DND-41 (cell line): ENCODE measurements at regions not wholly inside any gene's neighbourhood (a gene's known extent, or its start where the extent isn't known, plus 50 kb on each side); places are given as distances from the start of the nearest gene placed in this dataset.
"Not testable (repeated sequence)": the region's sequence is repeated elsewhere in the genome, so short reads cannot be mapped to it uniquely, and the experiment has no call there.

Experiments used
- ATAC-seq: fragments of 200-7000 bp; cut with Tn5 transposase; 3 replicates; pipeline ENCODE4 v1.9.1; 2021; ENCODE audit warnings: low read depth; ENCODE audit not compliant: insufficient read depth
- DNase-seq: peaks from one replicate; pipeline ENCODE4 v3.0.0-alpha.2; 2020
- H2AFZ ChIP-seq: 2 replicates; pipeline ENCODE4 v1.6.0; 2012; ENCODE audit warnings: low read depth, low read length
- H3K27ac ChIP-seq: 2 replicates; pipeline ENCODE4 v1.5.1; 2012; ENCODE audit warnings: low read length, inconsistent platforms
- H3K27me3 ChIP-seq: fragments of 200-600 bp; sonication (generic); 2 replicates; pipeline ENCODE4 v1.6.0; 2012; ENCODE audit warnings: low read length, mild to moderate bottlenecking, inconsistent platforms; ENCODE audit not compliant: insufficient read depth, poor library complexity
- H3K36me3 ChIP-seq: 2 replicates; pipeline ENCODE4 v1.5.1; 2012; ENCODE audit warnings: low read length, inconsistent platforms; ENCODE audit not compliant: insufficient read depth
- H3K4me1 ChIP-seq: 2 replicates; pipeline ENCODE4 v1.5.1; 2012; ENCODE audit warnings: mild to moderate bottlenecking, low read length; ENCODE audit not compliant: insufficient read depth
- H3K4me2 ChIP-seq: 2 replicates; pipeline ENCODE4 v1.6.0; 2012; ENCODE audit warnings: mild to moderate bottlenecking, moderate library complexity, low read length, inconsistent platforms; ENCODE audit not compliant: insufficient read depth
- H3K4me3 ChIP-seq, 2 experiments: fragments of 200-600 bp in 1 of 2; shearing (Covaris generic) in 1 of 2; 2 replicates each; pipeline ENCODE4 v1.5.1; 2012 to 2016; ENCODE audit warnings: inconsistent platforms in 2 of 2, low read length in 2 of 2, mild to moderate bottlenecking in 2 of 2, low read depth in 1 of 2, moderate library complexity in 1 of 2
- H3K79me2 ChIP-seq: 2 replicates; pipeline ENCODE4 v1.6.0; 2012; ENCODE audit warnings: low read length, inconsistent platforms; ENCODE audit not compliant: insufficient read depth
- H3K9ac ChIP-seq: 2 replicates; pipeline ENCODE4 v1.6.0; 2012; ENCODE audit warnings: low read depth, mild to moderate bottlenecking, inconsistent platforms, low read length, moderate library complexity
- H3K9me3 ChIP-seq: 2 replicates; pipeline ENCODE4 v1.5.1; 2012; ENCODE audit warnings: low read length, moderate library complexity, mild to moderate bottlenecking, inconsistent platforms; ENCODE audit not compliant: insufficient read depth, severe bottlenecking
- H4K20me1 ChIP-seq: 2 replicates; pipeline ENCODE4 v1.6.0; 2012; ENCODE audit warnings: low read length; ENCODE audit not compliant: insufficient read depth
- EZH2 ChIP-seq: IDR thresholded peaks from 3 replicates; pipeline ENCODE4 v1.6.1; 2012; ENCODE audit warnings: borderline replicate concordance, low read depth, mild to moderate bottlenecking, moderate library complexity, low read length, inconsistent platforms; ENCODE audit not compliant: severe bottlenecking
- TF ChIP-seq, protein P1 (sequence below): IDR thresholded peaks from 2 replicates; pipeline ENCODE4 v1.5.1; 2012; ENCODE audit warnings: borderline replicate concordance, low read length, moderate library complexity, mild to moderate bottlenecking; ENCODE audit not compliant: poor library complexity, severe bottlenecking; ENCODE audit errors: extremely low read depth

DNA sequence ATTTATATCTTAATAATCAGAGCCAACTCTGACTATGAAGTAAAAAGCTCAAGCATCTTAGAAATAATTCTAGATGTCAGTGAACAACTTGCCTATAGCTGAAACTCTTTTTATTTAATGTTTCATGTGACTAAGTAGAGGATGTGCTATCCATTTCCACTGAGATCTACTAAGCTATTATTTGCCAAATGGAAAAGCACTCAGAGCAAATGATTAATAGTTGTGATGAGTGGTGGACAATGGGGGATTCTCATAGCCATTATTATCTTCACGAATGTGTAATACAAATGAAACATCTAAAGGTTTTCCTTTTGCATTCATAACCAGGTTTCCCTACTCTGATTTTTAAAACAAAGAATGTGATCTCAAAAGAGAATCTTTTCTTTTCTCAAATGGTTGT, 126.6 kb upstream of the GNAI1 start:
- Histone ChIP-seq H3K9ac (no peak overlapping the region), H3K36me3 (no peaks in the 10 kb centered on the region), H3K4me3 (no peak overlapping the region), H2AFZ (no peak overlapping the region), H3K4me2 (no peak overlapping the region), H3K79me2 (no peaks in the 10 kb centered on the region), H4K20me1 (no peaks in the 10 kb centered on the region), H3K4me1 (no peaks in the 10 kb centered on the region), H3K27me3 (no peaks in the 10 kb centered on the region), H3K9me3 (no peaks in the 10 kb centered on the region), H3K27ac (no peak overlapping the region)
- no peak for DNase-seq
- ATAC-seq, result no peak
- TF ChIP-seq, protein P1, sequence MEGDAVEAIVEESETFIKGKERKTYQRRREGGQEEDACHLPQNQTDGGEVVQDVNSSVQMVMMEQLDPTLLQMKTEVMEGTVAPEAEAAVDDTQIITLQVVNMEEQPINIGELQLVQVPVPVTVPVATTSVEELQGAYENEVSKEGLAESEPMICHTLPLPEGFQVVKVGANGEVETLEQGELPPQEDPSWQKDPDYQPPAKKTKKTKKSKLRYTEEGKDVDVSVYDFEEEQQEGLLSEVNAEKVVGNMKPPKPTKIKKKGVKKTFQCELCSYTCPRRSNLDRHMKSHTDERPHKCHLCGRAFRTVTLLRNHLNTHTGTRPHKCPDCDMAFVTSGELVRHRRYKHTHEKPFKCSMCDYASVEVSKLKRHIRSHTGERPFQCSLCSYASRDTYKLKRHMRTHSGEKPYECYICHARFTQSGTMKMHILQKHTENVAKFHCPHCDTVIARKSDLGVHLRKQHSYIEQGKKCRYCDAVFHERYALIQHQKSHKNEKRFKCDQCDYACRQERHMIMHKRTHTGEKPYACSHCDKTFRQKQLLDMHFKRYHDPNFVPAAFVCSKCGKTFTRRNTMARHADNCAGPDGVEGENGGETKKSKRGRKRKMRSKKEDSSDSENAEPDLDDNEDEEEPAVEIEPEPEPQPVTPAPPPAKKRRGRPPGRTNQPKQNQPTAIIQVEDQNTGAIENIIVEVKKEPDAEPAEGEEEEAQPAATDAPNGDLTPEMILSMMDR, result no peak
- TF ChIP-seq EZH2, result no peak

DNA sequence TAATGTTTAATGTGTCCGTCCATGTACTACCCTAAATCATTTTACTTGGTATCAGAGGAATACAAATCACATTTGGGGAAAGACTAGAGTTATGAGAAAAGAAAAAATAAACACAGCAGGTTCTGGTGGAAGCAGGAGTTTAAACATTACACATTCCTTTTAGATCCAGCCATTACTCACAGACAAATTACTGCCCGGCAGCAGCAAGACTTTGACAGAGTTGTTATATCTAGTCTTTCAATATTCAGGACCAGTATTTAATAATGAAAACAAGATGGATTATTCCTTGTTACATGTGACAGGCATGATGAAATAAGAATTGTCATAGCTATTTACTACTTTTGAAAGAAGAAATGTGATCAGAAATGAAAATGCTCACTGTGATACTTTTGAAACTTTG, 131.8 kb upstream of the GNAI1 start:
- no peak overlapping the region for H3K4me3 ChIP-seq
- H3K4me2 ChIP-seq, result no peak overlapping the region
- H3K27me3 ChIP-seq, result no peaks in the 10 kb centered on the region
- no peaks in the 10 kb centered on the region for H3K79me2 ChIP-seq
- DNase-seq (no peak), ATAC-seq (no peak)
- no peaks in the 10 kb centered on the region for H3K36me3 ChIP-seq
- H3K9ac ChIP-seq, result no peak overlapping the region
- no peak for TF ChIP-seq EZH2
- TF ChIP-seq, protein P1, result no peak
- H3K4me1 ChIP-seq, result no peaks in the 10 kb centered on the region
- no peak overlapping the region for H2AFZ ChIP-seq
- no peak overlapping the region for H3K27ac ChIP-seq
- H3K9me3 ChIP-seq, result no peaks in the 10 kb centered on the region
- H4K20me1 ChIP-seq, result no peaks in the 10 kb centered on the region

DNA sequence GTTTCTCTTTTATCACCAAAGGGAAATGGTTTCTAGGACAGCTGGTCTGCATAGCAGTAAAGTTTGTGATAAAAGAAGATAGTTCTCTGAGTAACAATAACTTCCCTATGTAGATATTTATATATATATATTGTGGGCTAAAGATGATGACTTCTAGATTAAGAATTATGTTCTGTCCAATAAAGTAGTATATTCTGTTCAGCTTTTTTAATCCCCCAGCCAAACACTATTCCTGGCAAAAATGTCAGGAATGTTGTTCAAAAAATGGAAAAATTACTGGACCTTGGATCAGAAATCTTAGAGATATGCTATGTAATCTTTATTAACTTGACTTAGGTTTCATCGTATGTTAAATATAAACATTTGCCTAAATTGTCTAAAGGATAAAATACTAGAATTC, 136.3 kb upstream of the GNAI1 start:
- no peak overlapping the region for H2AFZ ChIP-seq

DNA sequence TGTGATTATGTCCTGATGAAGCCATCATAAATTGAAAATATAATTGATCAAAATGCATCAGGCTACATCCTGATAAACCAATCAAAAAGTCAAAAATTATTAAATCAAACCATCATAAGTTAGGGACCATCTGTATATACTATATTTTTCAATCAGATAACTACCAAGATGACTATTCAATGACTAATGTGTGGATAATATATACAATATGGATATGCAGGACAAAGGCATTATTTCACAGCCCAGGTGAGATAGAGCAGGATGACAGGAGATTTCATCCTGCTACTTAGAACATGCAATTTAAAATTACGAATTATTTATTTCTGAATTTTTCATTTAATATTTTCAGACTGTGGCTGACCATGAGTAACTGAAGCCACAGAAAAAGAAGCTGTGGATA, 137.3 kb upstream of the GNAI1 start:
- H3K36me3 ChIP-seq, result no peaks in the 10 kb centered on the region
- H3K4me3 ChIP-seq, result no peak overlapping the region
- no peaks in the 10 kb centered on the region for H4K20me1 ChIP-seq
- no peak overlapping the region for H3K9ac ChIP-seq
- H3K4me2 ChIP-seq, result no peak overlapping the region
- TF ChIP-seq, protein P1, result no peak
- no peak for TF ChIP-seq EZH2
- ATAC-seq (no peak), DNase-seq (no peak)
- no peaks in the 10 kb centered on the region for H3K9me3 ChIP-seq
- no peak overlapping the region for H3K27ac ChIP-seq
- H3K79me2 ChIP-seq, result no peaks in the 10 kb centered on the region
- no peaks in the 10 kb centered on the region for H3K27me3 ChIP-seq
- H2AFZ ChIP-seq, result no peak overlapping the region
- no peaks in the 10 kb centered on the region for H3K4me1 ChIP-seq

More for the DNA sequence above, 136.3 kb upstream of the GNAI1 start:
- Histone ChIP-seq H3K36me3 (no peaks in the 10 kb centered on the region), H3K27ac (no peak overlapping the region), H3K4me3 (no peak overlapping the region), H3K9me3 (no peaks in the 10 kb centered on the region), H3K79me2 (no peaks in the 10 kb centered on the region), H3K27me3 (no peaks in the 10 kb centered on the region), H3K9ac (no peak overlapping the region), H4K20me1 (no peaks in the 10 kb centered on the region), H3K4me1 (no peaks in the 10 kb centered on the region), H3K4me2 (no peak overlapping the region)
- DNase-seq (no peak), ATAC-seq (no peak)
- TF ChIP-seq, protein P1, result no peak
- no peak for TF ChIP-seq EZH2

DNA sequence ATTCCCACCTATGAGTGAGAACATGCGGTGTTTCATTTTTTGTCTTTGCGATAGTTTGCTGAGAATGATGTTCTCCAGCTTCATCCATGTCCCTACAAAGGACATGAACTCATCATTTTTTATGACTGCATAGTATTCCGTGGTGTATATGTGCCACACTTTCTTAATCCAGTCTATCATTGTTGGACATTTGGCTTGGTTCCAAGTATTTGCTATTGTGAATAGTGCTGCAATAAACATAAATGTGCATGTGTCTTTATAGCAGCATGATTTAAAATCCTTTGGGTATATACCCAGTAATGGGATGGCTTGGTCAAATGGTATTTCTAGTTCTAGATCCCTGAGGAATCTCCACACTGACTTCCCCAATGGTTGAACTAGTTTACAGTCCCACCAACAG, 138.9 kb upstream of the GNAI1 start:
- not testable (repeated sequence) for H3K27ac ChIP-seq, H3K4me2 ChIP-seq, H3K4me1 ChIP-seq, H3K36me3 ChIP-seq, ATAC-seq, H3K4me3 ChIP-seq, DNase-seq, H3K27me3 ChIP-seq, H3K79me2 ChIP-seq, H3K9me3 ChIP-seq, H4K20me1 ChIP-seq, H2AFZ ChIP-seq, H3K9ac ChIP-seq
